GM12878 (cell line): ENCODE measurements at regions not wholly inside any gene's neighbourhood (a gene's known extent, or its start where the extent isn't known, plus 50 kb on each side); places are given as distances from the start of the nearest gene placed in this dataset.

Source experiments
- ATAC-seq: fragments of 200-7000 bp; cut with Tn5 transposase; 3 replicates; pipeline ENCODE4 v1.9.1; 2020; ENCODE audit warnings: mild to moderate bottlenecking, moderate library complexity
- BruUV-seq: library from RNA; stranded (reverse); fragments of 400-500 nt; replicated peaks from 2 replicates; lab custom pipeline; 2021; lab: Mats Ljungman, UMichigan
- CTCF ChIA-PET: fragments of 300-600 bp; sonication (Branson Sonifier 250); formaldehyde crosslinking; extraction: SDS; loops from one replicate; lab custom pipeline; 2021; ENCODE audit warnings: inconsistent platforms; lab: Yijun Ruan, JAX
- POLR2A ChIA-PET: fragments of 350-600 bp; formaldehyde crosslinking; extraction: SDS; loops from one replicate; lab custom pipeline; 2021; ENCODE audit warnings: inconsistent platforms; lab: Charles Lee
- RAD21 ChIA-PET: fragments of 300-600 bp; sonication (Branson Sonifier 250); formaldehyde crosslinking; loops from one replicate; lab custom pipeline; 2023; ENCODE audit warnings: antibody characterized with exemption; ENCODE audit not compliant: unreplicated experiment; lab: Charles Lee
- SMC1A ChIA-PET: fragments of 300-600 bp; sonication (Branson Sonifier 250); formaldehyde crosslinking; loops from one replicate; lab custom pipeline; 2023; ENCODE audit not compliant: unreplicated experiment, uncharacterized antibody; lab: Charles Lee
- DNase-seq: peaks from one replicate; pipeline ENCODE4 v3.0.0-alpha.2; 2011; ENCODE audit warnings: low read depth, low spot score
- FAIRE-seq: peaks from 3 replicates; lab custom pipeline; 2011; peaks lifted over from hg19 to GRCh38; lab: Jason Lieb, UNC
- H2AFZ ChIP-seq: 2 replicates; pipeline ENCODE4 v1.6.0; 2011; ENCODE audit warnings: low read depth, low read length, control low read depth; ENCODE audit not compliant: control insufficient read depth
- H3K27ac ChIP-seq: 2 replicates; pipeline ENCODE4 v1.5.1; 2011; ENCODE audit warnings: control low read depth; ENCODE audit not compliant: control insufficient read depth, insufficient read depth
- H3K27me3 ChIP-seq, 2 experiments: replicated peaks in 1 of 2; 2 replicates each; pipeline versions ENCODE4 v1.6.0 to v1.6.1; 2011; ENCODE audit warnings: low read length in 1 of 2; ENCODE audit not compliant: control insufficient read depth in 2 of 2, insufficient read depth in 2 of 2
- H3K36me3 ChIP-seq, 2 experiments: 2 replicates each; pipeline ENCODE4 v1.5.1; 2011; ENCODE audit warnings: low read length in 1 of 2; ENCODE audit not compliant: control insufficient read depth in 2 of 2, insufficient read depth in 2 of 2
- H3K4me1 ChIP-seq: 2 replicates; pipeline ENCODE4 v1.6.1; 2011; ENCODE audit warnings: mild to moderate bottlenecking, low read length, moderate library complexity, mixed read lengths; ENCODE audit not compliant: control insufficient read depth, insufficient read depth
- H3K4me2 ChIP-seq: 2 replicates; pipeline ENCODE4 v1.6.0; 2011; ENCODE audit warnings: control low read depth; ENCODE audit not compliant: control insufficient read depth, insufficient read depth
- H3K4me3 ChIP-seq: fragments of 200-600 bp; sonication (generic); 2 replicates; pipeline ENCODE4 v1.5.1; 2016
- H3K79me2 ChIP-seq: 2 replicates; pipeline ENCODE4 v1.6.0; 2011; ENCODE audit warnings: low read length; ENCODE audit not compliant: control insufficient read depth, insufficient read depth
- H3K9ac ChIP-seq: 2 replicates; pipeline ENCODE4 v1.8.0; 2011; ENCODE audit warnings: low read length, control low read depth, mixed read lengths; ENCODE audit not compliant: control insufficient read depth, insufficient read depth
- H3K9me3 ChIP-seq: replicated peaks from 3 replicates; pipeline ENCODE4 v1.5.1; 2011; ENCODE audit warnings: mild to moderate bottlenecking, low read length; ENCODE audit not compliant: control insufficient read depth, insufficient read depth
- H4K20me1 ChIP-seq: 2 replicates; pipeline ENCODE4 v1.6.0; 2011; ENCODE audit not compliant: control insufficient read depth, insufficient read depth
- ATF7 ChIP-seq: fragments of 450-650 bp; IDR thresholded peaks from 2 replicates; pipeline ENCODE4 v1.6.1; 2016; ENCODE audit warnings: low read depth, mild to moderate bottlenecking
- CUX1 ChIP-seq: IDR thresholded peaks from 2 replicates; pipeline ENCODE4 v1.6.1; 2012; ENCODE audit warnings: improper control_type of control experiment, low read depth, low read length; ENCODE audit not compliant: insufficient replicate concordance
- EED ChIP-seq: sonication (generic); IDR thresholded peaks from 2 replicates; pipeline ENCODE4 v1.6.1; 2016; ENCODE audit warnings: antibody characterized with exemption, low read depth
- MYC ChIP-seq: IDR thresholded peaks from 2 replicates; pipeline ENCODE4 v1.6.1; 2011; ENCODE audit warnings: mild to moderate bottlenecking, low read length, moderate library complexity, inconsistent platforms; ENCODE audit not compliant: insufficient read depth, insufficient replicate concordance, insufficient read length, severe bottlenecking
- SMAD5 ChIP-seq: IDR thresholded peaks from 2 replicates; pipeline ENCODE4 v1.6.1; 2016; ENCODE audit warnings: antibody characterized with exemption, low read depth
- TBL1XR1 ChIP-seq: IDR thresholded peaks from 2 replicates; pipeline ENCODE4 v1.6.1; 2012; ENCODE audit warnings: low read depth, low read length, improper control_type of control experiment
- YY1 ChIP-seq: IDR thresholded peaks from 2 replicates; pipeline ENCODE4 v1.6.1; 2011; ENCODE audit warnings: low read depth, mild to moderate bottlenecking, low read length
- ZBTB11 ChIP-seq: fragments of 450-650 bp; formaldehyde crosslinking; IDR thresholded peaks from 2 replicates; pipeline ENCODE4 v1.5.0; 2022; ENCODE audit warnings: mild to moderate bottlenecking, missing genetic modification characterization
- WGBS: methylation state at CpG from one replicate; pipeline ENCODE4 v1.1.6; 2016; ENCODE audit warnings: low lambda C conversion rate; ENCODE audit not compliant: insufficient replicate concordance, insufficient coverage; ENCODE audit errors: missing lambda C conversion rate; 5-methylcytosine and 5-hydroxymethylcytosine counted together
- in situ Hi-C: fragments of 300-500 bp; cut with MboI; formaldehyde crosslinking; loops from 9 replicates; pipeline ENCODE4 v1.14.3; 2018; ENCODE audit warnings: mixed read lengths
- intact Hi-C: fragments of 100-400 bp; cut with micrococcal nuclease; formaldehyde crosslinking; loops from one replicate; pipeline ENCODE4 v1.14.2; 2022; ENCODE audit not compliant: unreplicated experiment

GRCh38 chr10:44193567-44194220 is 191.2 kb downstream of the CXCL12 start:
- H3K4me3 ChIP-seq, result no peak overlapping the region
- H4K20me1 ChIP-seq, result no peaks in the 10 kb centered on the region
- no peaks in the 10 kb centered on the region for H3K36me3 ChIP-seq
- no peak overlapping the region for H3K9ac ChIP-seq
- no peak for TF ChIP-seq YY1
- H3K4me1 ChIP-seq, result no peaks in the 10 kb centered on the region
- ChIA-PET POLR2A (no interaction called here), CTCF (interaction anchor here (0.8 to 1.0 kb wide), 2 partner anchors 46 to 192 kb away, joined by 3 read pairs; no protein-coding TSS in a partner anchor), RAD21 (no interaction called here), SMC1A (no interaction called here)
- 0% methylated on average over 5 of the region's 5 CpGs for WGBS
- FAIRE-seq (no peak), ATAC-seq (no peak), DNase-seq (no peak)
- no peak overlapping the region for H2AFZ ChIP-seq
- intact Hi-C loops (no loop called here), in situ Hi-C loops (no loop called here)
- no peaks in the 10 kb centered on the region for H3K27me3 ChIP-seq
- no TSS peak for BruUV-seq
- no peaks in the 10 kb centered on the region for H3K79me2 ChIP-seq
- no peak overlapping the region for H3K4me2 ChIP-seq
- no peak overlapping the region for H3K27ac ChIP-seq
- H3K9me3 ChIP-seq, result no peaks in the 10 kb centered on the region

- ChIA-PET SMC1A (no interaction called here), POLR2A (no interaction called here), RAD21 (no interaction called here), CTCF (interaction anchor here (0.8 to 1.0 kb wide), 2 partner anchors 47 to 192 kb away, joined by 3 read pairs; no protein-coding TSS in a partner anchor)
- Histone ChIP-seq H3K4me2 (no peak overlapping the region), H3K79me2 (no peaks in the 10 kb centered on the region), H3K4me1 (no peaks in the 10 kb centered on the region), H3K9ac (no peak overlapping the region), H3K4me3 (no peak overlapping the region), H3K36me3 (no peaks in the 10 kb centered on the region), H3K27me3 (no peaks in the 10 kb centered on the region), H2AFZ (no peak overlapping the region), H3K27ac (no peak overlapping the region), H3K9me3 (no peaks in the 10 kb centered on the region), H4K20me1 (no peaks in the 10 kb centered on the region)
- DNase-seq (no peak), FAIRE-seq (no peak), ATAC-seq (no peak)
- intact Hi-C loops (no loop called here), in situ Hi-C loops (no loop called here)
- TF ChIP-seq EED (no peak), MYC (no peak), ZBTB11 (no peak), SMAD5 (no peak), TBL1XR1 (no peak), CUX1 (no peak), ATF7 (no peak)
- WGBS, result 89% methylated on average over 3 of the region's 3 CpGs
- no TSS peak for BruUV-seq
Observed at GRCh38 chr10:44193166-44193565, 191.7 kb downstream of the CXCL12 start.
